Kidney epithelial cell (primary cell): ENCODE measurements at regions not wholly inside any gene's neighbourhood (a gene's known extent, or its start where the extent isn't known, plus 50 kb on each side); places are given as distances from the start of the nearest gene placed in this dataset.

Experiments
- DNase-seq: peaks from one replicate; pipeline ENCODE4 v3.0.0-alpha.2; 2010; ENCODE audit warnings: low read depth
- H3K27me3 ChIP-seq: 2 replicates; pipeline ENCODE4 v1.6.0; 2011; ENCODE audit warnings: low read length; ENCODE audit not compliant: control insufficient read depth, insufficient read depth
- H3K36me3 ChIP-seq: 2 replicates; pipeline ENCODE4 v1.5.1; 2011; ENCODE audit warnings: low read length; ENCODE audit not compliant: control insufficient read depth, insufficient read depth
- H3K4me3 ChIP-seq: 2 replicates; pipeline ENCODE4 v1.5.1; 2011; ENCODE audit warnings: low read depth, mild to moderate bottlenecking, control low read depth, low read length
- CTCF ChIP-seq: IDR thresholded peaks from 2 replicates; pipeline ENCODE4 v1.5.1; 2011; ENCODE audit warnings: mild to moderate bottlenecking, moderate library complexity, low read length, control low read depth, inconsistent platforms; ENCODE audit not compliant: insufficient read depth, poor library complexity, severe bottlenecking

GRCh38 chr18:27750923-27751322 lies 426.0 kb downstream of the CDH2 start:
- no peak for DNase-seq
- no peak for TF ChIP-seq CTCF
- no peaks in the 10 kb centered on the region for H3K27me3 ChIP-seq
- H3K4me3 ChIP-seq = no peak overlapping the region
- no peaks in the 10 kb centered on the region for H3K36me3 ChIP-seq

GRCh38 chr18:27750014-27750413 lies 426.9 kb downstream of the CDH2 start:
- peak; percentile 74 for TF ChIP-seq CTCF
- peak; percentile 75 for DNase-seq
- Histone ChIP-seq H3K4me3 (no peak overlapping the region), H3K27me3 (no peaks in the 10 kb centered on the region), H3K36me3 (no peaks in the 10 kb centered on the region)

- TF ChIP-seq CTCF = no peak
- H3K27me3 ChIP-seq = no peaks in the 10 kb centered on the region
- DNase-seq = no peak
- no peak overlapping the region for H3K4me3 ChIP-seq
- no peaks in the 10 kb centered on the region for H3K36me3 ChIP-seq
These were observed 427.7 kb downstream of the CDH2 start for GRCh38 chr18:27749194-27749593.

GRCh38 chr18:27746241-27746640 lies 430.7 kb downstream of the CDH2 start:
- DNase-seq = no peak
- no peaks in the 10 kb centered on the region for H3K36me3 ChIP-seq
- TF ChIP-seq CTCF = no peak
- no peak overlapping the region for H3K4me3 ChIP-seq
- no peaks in the 10 kb centered on the region for H3K27me3 ChIP-seq

GRCh38 chr18:27735117-27735516 lies 441.8 kb downstream of the CDH2 start:
- no peak for DNase-seq
- Histone ChIP-seq H3K4me3 (no peak overlapping the region), H3K27me3 (no peaks in the 10 kb centered on the region), H3K36me3 (no peaks in the 10 kb centered on the region)
- TF ChIP-seq CTCF = no peak

- Histone ChIP-seq H3K4me3 (no peak overlapping the region), H3K36me3 (no peaks in the 10 kb centered on the region), H3K27me3 (no peaks in the 10 kb centered on the region)
- no peak for DNase-seq
- no peak for TF ChIP-seq CTCF
These were observed 445.7 kb downstream of the CDH2 start for GRCh38 chr18:27731211-27731610.
